ENCODE measurements at regions not wholly inside any gene's neighbourhood (a gene's known extent, or its start where the extent isn't known, plus 50 kb on each side); places are given as distances from the start of the nearest gene placed in this dataset.

- H3K79me2 ChIP-seq (ENCODE audit: control insufficient read depth, insufficient read depth, low read length): no peaks in the 10 kb centered on the region
- no peak overlapping the region for H3K9ac ChIP-seq (ENCODE audit: insufficient read depth, low read length)
- H3K36me3 ChIP-seq (ENCODE audit: control insufficient read depth, insufficient read depth, low read length): no peaks in the 10 kb centered on the region
- H3K4me1 ChIP-seq (ENCODE audit: control insufficient read depth, extremely low read depth, insufficient read depth, low read length): peaks cover 23% of the 10 kb centered on the region
- H3K4me2 ChIP-seq (ENCODE audit: extremely low read depth, insufficient read depth, low read length): no peak overlapping the region
- DNase-seq (ENCODE audit: low read depth in 2 of 2): peak; percentile 19 to 50
- H2AFZ ChIP-seq (ENCODE audit: low read length): peak overlapping the region; percentile 6
- no peaks in the 10 kb centered on the region for H3K9me3 ChIP-seq (ENCODE audit: control insufficient read depth, insufficient read depth, low read depth, low read length)
- H3K4me3 ChIP-seq (replicated peaks in 1 of 4; ENCODE audit: control extremely low read depth in 1 of 4, insufficient read depth in 1 of 4, low read depth in 3 of 4, low read length in 4 of 4): no peak overlapping the region
- no peaks in the 10 kb centered on the region for H4K20me1 ChIP-seq (ENCODE audit: control insufficient read depth, extremely low read depth, insufficient read depth, low read length)
- peak overlapping the region; percentile 59 for H3K27ac ChIP-seq (ENCODE audit: insufficient read depth, low read length)
- TF ChIP-seq EZH2 (IDR thresholded peaks at IDR 0.05; ENCODE audit: low read length, missing control alignments) (no peak), CTCF (conservative IDR thresholded peaks at IDR 0.05 in 1 of 2, IDR thresholded peaks at IDR 0.05 in 1 of 2; ENCODE audit: low read depth in 1 of 2, low read length in 2 of 2) (no peak)
- no peaks in the 10 kb centered on the region for H3K27me3 ChIP-seq (ENCODE audit: control insufficient read depth, insufficient read depth, low read length)
Measured at GRCh38 chr3:43872901-43873300, 182.2 kb downstream of the ABHD5 start.

GRCh38 chr3:43873723-43874122 lies 183.0 kb downstream of the ABHD5 start:
- no peak overlapping the region for H3K4me2 ChIP-seq (ENCODE audit: extremely low read depth, insufficient read depth, low read length)
- no peak overlapping the region for H3K27ac ChIP-seq (ENCODE audit: insufficient read depth, low read length)
- H3K4me1 ChIP-seq (ENCODE audit: control insufficient read depth, extremely low read depth, insufficient read depth, low read length): peaks cover 23% of the 10 kb centered on the region
- TF ChIP-seq CTCF (conservative IDR thresholded peaks at IDR 0.05 in 1 of 2, IDR thresholded peaks at IDR 0.05 in 1 of 2; ENCODE audit: low read depth in 1 of 2, low read length in 2 of 2) (no peak), EZH2 (IDR thresholded peaks at IDR 0.05; ENCODE audit: low read length, missing control alignments) (no peak)
- no peak overlapping the region for H3K4me3 ChIP-seq (replicated peaks in 1 of 4; ENCODE audit: control extremely low read depth in 1 of 4, insufficient read depth in 1 of 4, low read depth in 3 of 4, low read length in 4 of 4)
- no peaks in the 10 kb centered on the region for H3K9me3 ChIP-seq (ENCODE audit: control insufficient read depth, insufficient read depth, low read depth, low read length)
- H3K27me3 ChIP-seq (ENCODE audit: control insufficient read depth, insufficient read depth, low read length): no peaks in the 10 kb centered on the region
- no peak overlapping the region for H2AFZ ChIP-seq (ENCODE audit: low read length)
- no peaks in the 10 kb centered on the region for H3K36me3 ChIP-seq (ENCODE audit: control insufficient read depth, insufficient read depth, low read length)
- H3K9ac ChIP-seq (ENCODE audit: insufficient read depth, low read length): no peak overlapping the region
- no peaks in the 10 kb centered on the region for H3K79me2 ChIP-seq (ENCODE audit: control insufficient read depth, insufficient read depth, low read length)
- no peaks in the 10 kb centered on the region for H4K20me1 ChIP-seq (ENCODE audit: control insufficient read depth, extremely low read depth, insufficient read depth, low read length)
- no peak for DNase-seq (ENCODE audit: low read depth in 2 of 2)

- DNase-seq (ENCODE audit: low read depth in 2 of 2): no peak
- H3K27me3 ChIP-seq (ENCODE audit: control insufficient read depth, insufficient read depth, low read length): no peaks in the 10 kb centered on the region
- H3K36me3 ChIP-seq (ENCODE audit: control insufficient read depth, insufficient read depth, low read length): no peaks in the 10 kb centered on the region
- H3K4me1 ChIP-seq (ENCODE audit: control insufficient read depth, extremely low read depth, insufficient read depth, low read length): peaks cover 23% of the 10 kb centered on the region
- no peak overlapping the region for H3K4me2 ChIP-seq (ENCODE audit: extremely low read depth, insufficient read depth, low read length)
- no peaks in the 10 kb centered on the region for H4K20me1 ChIP-seq (ENCODE audit: control insufficient read depth, extremely low read depth, insufficient read depth, low read length)
- H2AFZ ChIP-seq (ENCODE audit: low read length): no peak overlapping the region
- no peaks in the 10 kb centered on the region for H3K9me3 ChIP-seq (ENCODE audit: control insufficient read depth, insufficient read depth, low read depth, low read length)
- no peak overlapping the region for H3K4me3 ChIP-seq (replicated peaks in 1 of 4; ENCODE audit: control extremely low read depth in 1 of 4, insufficient read depth in 1 of 4, low read depth in 3 of 4, low read length in 4 of 4)
- H3K9ac ChIP-seq (ENCODE audit: insufficient read depth, low read length): no peak overlapping the region
- H3K27ac ChIP-seq (ENCODE audit: insufficient read depth, low read length): no peak overlapping the region
- H3K79me2 ChIP-seq (ENCODE audit: control insufficient read depth, insufficient read depth, low read length): no peaks in the 10 kb centered on the region
- TF ChIP-seq CTCF (conservative IDR thresholded peaks at IDR 0.05 in 1 of 2, IDR thresholded peaks at IDR 0.05 in 1 of 2; ENCODE audit: low read depth in 1 of 2, low read length in 2 of 2): no peak
- TF ChIP-seq EZH2 (IDR thresholded peaks at IDR 0.05; ENCODE audit: low read length, missing control alignments): no peak
Measured at GRCh38 chr3:43874290-43874689, 183.6 kb downstream of the ABHD5 start.

Measured in fibroblast of lung (primary cell).